MM.1S (cell line): ENCODE measurements at regions not wholly inside any gene's neighbourhood (a gene's known extent, or its start where the extent isn't known, plus 50 kb on each side); places are given as distances from the start of the nearest gene placed in this dataset.

Source experiments
- DNase-seq: peaks from one replicate; pipeline ENCODE4 v3.0.0-alpha.2; 2015
- H2AFZ ChIP-seq: fragments of 300-600 bp; sonication (generic); 2 replicates; pipeline ENCODE4 v1.6.0; 2016; ENCODE audit warnings: antibody characterized with exemption, low read length
- H3F3A ChIP-seq: fragments of 300-600 bp; sonication (generic); 2 replicates; pipeline ENCODE4 v1.6.1; 2016; ENCODE audit warnings: mild to moderate bottlenecking, antibody characterized with exemption, low read length, moderate library complexity, mixed read lengths; ENCODE audit not compliant: insufficient read depth
- H3K27ac ChIP-seq: fragments of 300-600 bp; sonication (generic); 2 replicates; pipeline ENCODE4 v1.5.1; 2016; ENCODE audit warnings: mild to moderate bottlenecking, low read length
- H3K27me3 ChIP-seq: fragments of 300-600 bp; sonication (generic); replicated peaks from 2 replicates; pipeline ENCODE4 v1.6.0; 2016; ENCODE audit warnings: low read length; ENCODE audit not compliant: insufficient read depth
- H3K36me3 ChIP-seq: fragments of 300-600 bp; sonication (generic); replicated peaks from 2 replicates; pipeline ENCODE4 v1.6.1; 2016; ENCODE audit warnings: mild to moderate bottlenecking, low read length, mixed read lengths; ENCODE audit not compliant: insufficient read depth
- H3K4me1 ChIP-seq: fragments of 300-600 bp; sonication (generic); 2 replicates; pipeline ENCODE4 v1.6.1; 2016; ENCODE audit warnings: low read length, mixed read lengths
- H3K4me2 ChIP-seq: fragments of 300-600 bp; sonication (generic); 2 replicates; pipeline ENCODE4 v1.6.0; 2016; ENCODE audit warnings: low read depth, low read length
- H3K4me3 ChIP-seq: fragments of 300-600 bp; sonication (generic); 2 replicates; pipeline ENCODE4 v1.5.1; 2016; ENCODE audit warnings: low read length, mixed read lengths
- H3K79me2 ChIP-seq: fragments of 300-600 bp; sonication (generic); 2 replicates; pipeline ENCODE4 v1.6.1; 2016; ENCODE audit warnings: mixed run types, low read length, mixed read lengths
- H3K9ac ChIP-seq: fragments of 300-600 bp; sonication (generic); 2 replicates; pipeline ENCODE4 v1.6.1; 2016; ENCODE audit warnings: low read length, mixed read lengths
- H3K9me2 ChIP-seq: fragments of 300-600 bp; sonication (generic); replicated peaks from 2 replicates; pipeline ENCODE4 v1.6.1; 2016; ENCODE audit warnings: mild to moderate bottlenecking, low read length, mixed read lengths; ENCODE audit not compliant: insufficient read depth
- H3K9me3 ChIP-seq: fragments of 300-600 bp; sonication (generic); replicated peaks from 2 replicates; pipeline ENCODE4 v1.6.1; 2016; ENCODE audit warnings: mild to moderate bottlenecking, low read length, mixed read lengths; ENCODE audit not compliant: insufficient read depth
- H4K20me1 ChIP-seq: fragments of 300-600 bp; sonication (generic); 2 replicates; pipeline ENCODE4 v1.6.1; 2016; ENCODE audit warnings: mild to moderate bottlenecking, low read length, moderate library complexity, mixed read lengths; ENCODE audit not compliant: insufficient read depth
- CTCF ChIP-seq: fragments of 300-600 bp; sonication (generic); IDR thresholded peaks from 2 replicates; pipeline ENCODE4 v1.5.1; 2016; ENCODE audit warnings: antibody characterized with exemption, low read length, mixed read lengths
- EZH2 ChIP-seq: fragments of 300-600 bp; sonication (generic); optimal IDR thresholded peaks from 2 replicates; pipeline ENCODE3; 2017; ENCODE audit warnings: low read depth, mild to moderate bottlenecking, antibody characterized with exemption, low read length, mixed read lengths
- EZH2phosphoT487 ChIP-seq: fragments of 300-600 bp; sonication (generic); IDR thresholded peaks from 2 replicates; pipeline ENCODE4 v1.6.1; 2018; ENCODE audit warnings: antibody characterized with exemption, low read length

GRCh38 chr6:80472271-80472670 lies 365.8 kb downstream of the BCKDHB start:
- H3K9me3 ChIP-seq, result no peaks in the 10 kb centered on the region
- TF ChIP-seq EZH2phosphoT487 (no peak), CTCF (no peak), EZH2 (no peak)
- no peak overlapping the region for H3K27ac ChIP-seq
- no peaks in the 10 kb centered on the region for H3F3A ChIP-seq
- H4K20me1 ChIP-seq, result no peaks in the 10 kb centered on the region
- H3K9ac ChIP-seq, result no peak overlapping the region
- H3K79me2 ChIP-seq, result no peaks in the 10 kb centered on the region
- no peak overlapping the region for H2AFZ ChIP-seq
- no peak for DNase-seq
- no peak overlapping the region for H3K4me3 ChIP-seq
- no peaks in the 10 kb centered on the region for H3K27me3 ChIP-seq
- H3K9me2 ChIP-seq, result no peaks in the 10 kb centered on the region
- H3K36me3 ChIP-seq, result no peaks in the 10 kb centered on the region
- no peaks in the 10 kb centered on the region for H3K4me1 ChIP-seq
- H3K4me2 ChIP-seq, result no peak overlapping the region

GRCh38 chr6:80469977-80470376 lies 363.5 kb downstream of the BCKDHB start:
- Histone ChIP-seq H3K79me2 (no peaks in the 10 kb centered on the region), H3K4me3 (no peak overlapping the region), H3K36me3 (no peaks in the 10 kb centered on the region), H3F3A (no peaks in the 10 kb centered on the region), H3K27me3 (no peaks in the 10 kb centered on the region), H4K20me1 (no peaks in the 10 kb centered on the region), H3K4me2 (no peak overlapping the region), H3K9me2 (no peaks in the 10 kb centered on the region), H3K27ac (no peak overlapping the region), H3K4me1 (no peaks in the 10 kb centered on the region), H3K9ac (no peak overlapping the region), H3K9me3 (no peaks in the 10 kb centered on the region), H2AFZ (no peak overlapping the region)
- TF ChIP-seq EZH2phosphoT487 (no peak), CTCF (no peak), EZH2 (no peak)
- no peak for DNase-seq

- no peaks in the 10 kb centered on the region for H3K9me2 ChIP-seq
- no peak overlapping the region for H3K4me2 ChIP-seq
- no peaks in the 10 kb centered on the region for H3K36me3 ChIP-seq
- no peaks in the 10 kb centered on the region for H3F3A ChIP-seq
- H3K4me3 ChIP-seq, result no peak overlapping the region
- no peak overlapping the region for H3K9ac ChIP-seq
- no peaks in the 10 kb centered on the region for H3K79me2 ChIP-seq
- H3K27ac ChIP-seq, result no peak overlapping the region
- H3K9me3 ChIP-seq, result no peaks in the 10 kb centered on the region
- H4K20me1 ChIP-seq, result no peaks in the 10 kb centered on the region
- no peak for DNase-seq
- H3K4me1 ChIP-seq, result no peaks in the 10 kb centered on the region
- H2AFZ ChIP-seq, result no peak overlapping the region
- TF ChIP-seq EZH2 (no peak), EZH2phosphoT487 (no peak), CTCF (no peak)
- H3K27me3 ChIP-seq, result no peaks in the 10 kb centered on the region
These were observed 361.9 kb downstream of the BCKDHB start for GRCh38 chr6:80468398-80468797.
